GM19455 (cell line): ENCODE measurements at regions not wholly inside any gene's neighbourhood (a gene's known extent, or its start where the extent isn't known, plus 50 kb on each side); places are given as distances from the start of the nearest gene placed in this dataset.
"Not testable (repeated sequence)": the region's sequence is repeated elsewhere in the genome, so short reads cannot be mapped to it uniquely, and the experiment has no call there.

Experiments used
- ATAC-seq: cut with Tn5 transposase; IDR thresholded peaks from one replicate; pipeline ENCODE4 v1.9.1; 2021; ENCODE audit not compliant: unreplicated experiment

DNA sequence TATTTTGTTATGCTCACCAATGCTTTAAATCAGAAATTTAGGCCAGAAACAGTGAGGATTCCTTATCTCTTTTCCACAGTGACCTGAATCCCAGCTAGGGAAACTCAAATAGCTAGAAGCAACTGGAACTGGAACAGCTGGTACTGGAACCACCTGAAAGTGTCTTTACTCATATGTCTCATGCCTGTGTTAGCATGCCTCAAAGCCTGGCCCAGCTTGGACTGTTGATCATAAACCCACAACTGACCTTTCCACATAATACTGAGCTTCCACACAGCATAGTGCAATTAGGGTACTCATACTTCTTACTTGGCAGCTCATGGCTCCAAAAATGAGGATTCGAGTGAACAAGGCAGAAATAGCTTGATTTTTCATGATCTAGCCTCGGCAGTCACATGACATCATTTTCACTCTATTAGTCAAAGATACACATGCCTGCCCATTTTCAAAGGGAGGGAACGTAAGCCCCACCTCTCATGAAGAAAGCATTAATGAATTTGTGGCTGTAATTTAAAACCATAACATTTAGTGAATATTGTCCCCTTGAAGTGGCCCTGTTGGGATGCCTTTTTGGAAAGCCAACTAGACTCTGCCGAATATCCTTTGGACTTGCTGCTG is 80.8 kb upstream of the ACSL1 start:
- no peak for ATAC-seq

DNA sequence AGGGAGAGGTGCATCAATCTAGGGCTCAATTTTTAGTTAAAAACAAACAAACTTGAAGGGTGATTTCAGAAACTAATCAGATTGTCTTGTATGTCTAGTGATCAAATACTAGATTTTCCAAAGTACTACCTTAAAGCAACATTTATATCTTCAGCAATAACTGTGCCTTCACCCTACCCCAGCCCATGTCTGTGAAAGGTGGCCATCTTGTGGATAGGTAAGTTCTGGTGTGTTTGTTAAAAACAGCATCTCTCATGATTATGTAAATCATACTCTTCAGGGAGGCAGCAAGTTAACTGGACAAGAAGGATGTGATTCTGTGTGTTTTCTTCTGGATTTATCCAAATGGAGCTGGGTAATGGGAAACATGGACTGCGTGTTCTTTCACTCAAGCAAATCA is 81.4 kb upstream of the ACSL1 start:
- no peak for ATAC-seq

DNA sequence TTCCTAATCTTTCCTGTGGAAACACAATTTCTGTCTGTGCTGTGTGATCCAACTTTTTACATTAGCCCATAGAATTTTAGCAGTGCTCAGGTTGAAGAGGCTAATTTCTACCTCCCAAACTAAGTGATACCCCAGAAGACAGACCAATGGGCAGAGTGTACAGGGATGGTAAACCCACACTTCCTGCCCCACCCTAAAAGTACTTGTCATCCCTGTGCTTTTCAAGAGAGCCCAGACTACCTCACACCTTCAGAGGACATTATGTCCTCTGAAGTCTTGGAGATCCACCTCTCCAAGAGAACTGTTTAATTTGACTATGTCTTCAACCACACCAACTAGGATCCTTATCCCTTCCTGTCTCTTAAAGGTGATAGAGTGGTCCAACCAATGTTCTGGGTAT is 82.0 kb upstream of the ACSL1 start:
- no peak for ATAC-seq

DNA sequence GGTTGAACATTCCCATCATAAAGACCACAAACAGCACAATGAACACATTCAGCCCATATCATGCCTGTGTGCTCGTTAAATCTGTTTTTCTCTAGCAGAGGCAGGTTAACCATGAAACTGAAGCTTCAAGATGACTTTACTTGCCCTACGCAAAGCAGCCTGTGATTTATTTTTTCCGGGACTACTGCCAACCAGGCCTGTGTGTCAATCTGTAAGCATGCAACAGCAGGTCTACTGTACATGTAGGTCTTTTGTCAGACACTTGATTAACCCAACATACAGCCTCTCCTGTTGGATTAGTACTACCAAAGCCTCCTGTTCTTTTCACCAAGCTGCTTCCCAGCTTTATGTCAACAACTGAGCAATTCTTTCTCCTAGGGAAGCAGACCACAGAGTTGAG is 85.5 kb upstream of the ACSL1 start:
- no peak for ATAC-seq

DNA sequence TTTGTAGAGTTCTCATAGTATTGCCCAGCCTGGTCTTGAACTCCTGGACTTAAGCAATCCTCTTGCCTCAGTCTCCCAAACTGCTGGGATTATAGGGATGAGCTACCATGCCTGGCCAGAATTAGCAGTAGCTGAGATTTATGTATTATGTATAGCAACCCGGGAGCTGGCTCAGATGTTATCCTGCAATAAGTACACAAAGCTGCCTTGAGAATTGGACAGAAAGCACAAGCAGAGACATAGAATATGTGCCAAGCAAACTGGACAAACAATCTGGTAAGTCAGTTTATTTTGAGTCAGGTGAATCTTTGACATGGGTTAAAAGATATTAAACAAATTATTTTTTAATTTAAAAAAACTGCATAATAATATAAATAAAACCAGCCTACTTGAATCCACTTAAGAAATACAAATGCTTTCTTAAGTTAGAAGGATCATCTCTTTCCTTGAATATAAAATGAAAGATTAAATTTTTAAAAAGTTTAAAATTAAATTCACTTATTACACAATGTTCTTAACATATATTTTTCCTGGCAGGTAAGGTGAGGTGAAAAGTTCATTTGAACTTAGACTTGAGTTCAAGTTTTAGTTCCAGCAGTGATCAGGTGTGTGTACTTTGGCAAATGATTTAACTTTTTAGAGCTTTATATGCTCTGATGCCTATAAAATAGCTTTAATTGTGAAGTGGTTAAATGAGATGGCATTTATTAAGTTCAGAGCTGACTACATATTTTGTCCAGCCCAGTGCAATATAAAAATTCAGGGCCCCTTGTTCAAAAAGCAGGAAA is 87.8 kb upstream of the ACSL1 start:
- ATAC-seq: no peak

DNA sequence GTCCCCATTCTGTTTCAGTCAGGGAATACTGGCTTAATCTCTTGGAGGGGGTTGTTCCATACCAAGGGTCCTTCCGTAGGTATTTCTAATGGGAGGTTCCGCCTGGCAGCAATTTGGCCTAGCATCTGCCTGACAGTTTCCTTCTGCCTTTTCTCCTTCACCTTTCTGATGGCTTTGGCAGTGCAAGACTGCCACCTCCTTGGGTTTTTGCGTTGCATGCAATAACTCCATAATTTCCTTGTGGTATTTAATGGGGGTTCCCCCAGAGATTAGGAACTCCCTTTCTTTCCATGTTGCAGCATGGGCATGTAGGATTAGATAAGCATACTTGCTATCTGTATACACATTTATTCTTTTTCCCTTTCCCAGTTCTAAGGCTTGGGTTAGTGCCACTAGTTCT is 93.0 kb upstream of the ACSL1 start:
- ATAC-seq: not testable (repeated sequence)

DNA sequence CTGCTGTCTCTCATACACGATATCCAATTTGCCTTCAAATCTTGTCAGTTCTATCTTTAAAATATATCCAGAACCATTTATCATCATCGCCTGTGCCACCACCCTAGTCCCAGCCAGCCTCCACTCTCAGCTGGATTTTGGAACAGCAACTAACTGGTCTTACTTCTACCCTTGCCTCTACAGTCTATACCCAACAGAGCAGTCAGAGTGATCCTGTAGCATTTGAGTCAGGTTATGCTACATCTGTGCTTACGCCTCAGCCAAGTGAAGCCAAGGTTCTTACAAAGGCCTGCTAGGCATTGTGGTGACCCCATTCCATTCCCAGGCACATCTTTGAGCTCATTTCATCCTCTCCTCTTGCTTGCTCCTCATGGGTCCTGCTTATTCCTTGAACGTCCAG is 95.7 kb upstream of the ACSL1 start:
- no peak for ATAC-seq

DNA sequence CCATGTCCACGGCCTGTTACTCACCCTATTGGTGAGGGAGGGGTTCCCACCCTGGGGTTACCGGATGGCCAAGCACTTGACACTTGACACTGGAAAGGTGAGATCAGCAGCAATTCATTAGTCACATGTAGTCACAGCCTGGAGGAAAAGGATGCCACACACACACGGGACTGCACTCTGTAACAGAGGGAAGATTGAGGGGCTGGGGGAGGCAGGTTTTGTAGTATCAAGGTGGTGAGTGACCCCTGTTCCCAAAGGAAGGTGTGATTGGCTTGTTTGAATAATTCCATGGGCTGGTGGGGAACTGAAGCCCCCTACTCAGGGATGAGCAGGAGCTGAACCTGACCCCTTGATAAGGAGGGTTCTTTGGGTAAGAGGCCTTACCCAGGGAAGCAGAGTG is 96.0 kb upstream of the HELT start:
- no peak for ATAC-seq

DNA sequence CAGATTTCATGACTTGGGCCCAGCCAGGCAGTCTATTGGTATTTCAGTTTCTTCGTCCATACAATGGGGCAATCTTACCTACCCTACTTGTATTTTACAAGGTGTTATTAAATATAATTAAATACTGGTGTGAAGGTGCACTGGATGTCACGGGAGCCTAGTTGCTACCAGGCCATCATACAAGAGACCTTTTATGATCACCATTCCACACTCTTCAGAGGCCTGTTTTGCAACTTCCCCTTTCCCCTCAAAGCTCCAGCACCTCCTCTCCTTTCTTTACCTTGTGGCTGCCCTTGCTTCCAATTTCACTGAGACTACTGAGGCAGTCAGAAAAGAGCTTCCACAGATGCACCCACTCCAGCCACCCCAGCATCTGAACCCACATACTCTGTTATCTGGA is 93.8 kb upstream of the HELT start:
- no peak for ATAC-seq

DNA sequence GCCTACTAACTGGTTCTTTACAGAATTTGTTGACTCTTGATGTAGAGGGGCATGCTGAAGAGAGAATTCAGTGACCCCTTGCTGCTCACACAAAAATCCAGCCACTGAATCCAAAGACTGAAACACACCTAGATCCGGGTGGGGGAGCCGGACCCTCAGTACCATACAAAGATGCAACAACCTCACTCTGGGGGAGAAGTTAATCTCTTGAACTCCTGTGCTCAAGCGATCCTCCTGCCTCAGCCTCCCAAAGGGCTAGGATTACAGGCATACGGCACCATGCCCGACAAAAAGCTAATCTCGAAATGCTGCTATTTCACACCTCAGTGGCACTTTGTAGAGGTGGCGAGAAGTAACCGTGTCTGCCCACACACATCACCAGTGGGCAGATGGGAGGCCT is 88.8 kb upstream of the HELT start:
- no peak for ATAC-seq

DNA sequence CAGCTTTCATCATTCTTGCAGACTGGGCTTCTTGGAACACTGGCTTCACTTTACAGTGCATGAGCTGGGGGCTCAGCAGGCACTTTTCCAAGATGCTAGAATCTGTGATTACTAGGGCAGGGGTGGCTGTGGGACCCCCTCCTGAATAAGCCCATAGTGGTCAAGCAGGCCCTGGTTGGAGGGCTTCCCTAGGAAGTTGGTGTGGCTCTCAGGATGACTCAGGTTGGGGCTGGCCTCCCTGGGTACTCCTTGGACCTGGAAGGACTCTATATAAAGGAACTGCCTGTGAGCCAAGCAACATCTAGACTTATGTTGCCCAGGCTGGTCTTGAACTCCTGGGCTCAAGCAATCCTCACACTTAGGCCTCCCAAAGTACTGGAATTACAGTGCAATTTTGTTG is 88.3 kb upstream of the HELT start:
- no peak for ATAC-seq

DNA sequence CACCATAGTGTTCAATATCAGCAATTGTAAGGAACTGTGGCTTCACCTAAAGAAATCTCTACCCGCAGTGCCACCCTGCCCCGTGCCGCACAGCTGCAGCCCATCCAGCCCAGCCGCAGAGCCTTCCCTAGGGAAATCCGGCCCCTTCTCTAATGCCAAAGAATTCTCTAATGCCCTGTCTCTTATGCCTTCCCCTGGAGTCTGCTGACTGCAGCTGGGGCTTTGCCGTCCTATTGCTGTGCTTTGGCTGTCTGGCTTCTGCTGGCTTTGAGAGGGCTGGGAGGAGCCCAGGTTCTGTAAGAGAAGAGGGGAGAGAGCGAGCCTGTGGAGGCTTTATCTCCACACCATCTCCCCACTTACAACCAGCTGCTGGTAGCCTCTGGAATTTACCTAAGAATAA is 85.9 kb upstream of the HELT start:
- ATAC-seq: no peak

DNA sequence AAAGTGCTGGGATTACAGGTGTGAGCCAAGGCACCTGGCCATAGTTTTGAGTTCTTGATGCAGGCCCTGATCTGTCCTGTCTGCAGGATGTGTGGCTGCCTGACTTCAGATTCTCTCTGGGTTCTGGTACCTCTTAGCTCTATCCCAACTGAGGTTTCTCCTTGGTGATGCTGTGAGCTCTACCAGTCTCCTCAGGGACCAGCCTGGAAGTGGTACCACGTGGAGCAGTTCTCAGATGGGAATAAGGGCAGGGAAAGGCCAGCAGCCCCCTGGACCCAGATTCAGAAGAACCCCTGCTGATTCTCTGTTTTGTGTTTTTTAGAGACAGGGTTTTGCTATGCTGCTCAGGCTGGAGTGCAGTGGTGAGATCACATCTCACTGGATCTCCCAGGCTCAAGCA is 85.0 kb upstream of the HELT start:
- ATAC-seq: no peak

DNA sequence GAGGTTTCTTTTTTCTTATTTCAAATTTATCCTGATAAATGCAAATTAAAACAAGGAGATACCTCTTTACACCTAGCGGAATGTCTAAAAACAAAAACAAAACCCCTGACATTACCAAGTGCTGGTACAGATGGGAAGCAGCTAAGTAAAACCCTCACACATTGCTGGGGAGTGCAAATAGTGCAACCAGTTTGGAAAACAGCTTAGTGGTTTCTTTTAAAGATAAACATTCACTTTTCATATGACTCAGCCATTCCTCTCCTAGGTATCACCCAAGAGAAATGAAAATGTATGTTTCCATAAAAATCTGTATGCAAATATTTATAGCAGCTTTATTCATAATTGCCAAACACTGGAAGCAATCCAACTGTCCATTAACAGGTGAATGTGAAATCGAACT is 84.1 kb upstream of the HELT start:
- no peak for ATAC-seq

DNA sequence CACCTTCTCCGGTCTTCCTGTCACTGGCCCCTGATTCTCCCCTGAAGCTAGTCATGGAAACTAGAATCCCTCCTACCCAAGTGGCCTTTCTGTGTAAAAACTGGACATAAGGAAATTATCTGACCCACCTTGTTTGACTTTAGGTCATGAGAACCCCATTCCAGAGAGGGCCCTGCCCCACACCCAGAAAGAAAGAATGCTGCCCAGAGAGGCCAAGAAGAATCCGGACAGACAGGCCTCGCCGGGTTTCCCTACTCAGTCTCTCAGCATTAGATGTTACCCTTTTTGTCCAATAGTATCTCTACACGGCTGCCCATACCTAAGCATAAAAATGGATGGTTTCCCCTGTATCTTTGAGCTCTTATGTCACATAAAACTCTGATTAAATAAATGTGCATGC is 83.3 kb upstream of the HELT start:
- no peak for ATAC-seq

DNA sequence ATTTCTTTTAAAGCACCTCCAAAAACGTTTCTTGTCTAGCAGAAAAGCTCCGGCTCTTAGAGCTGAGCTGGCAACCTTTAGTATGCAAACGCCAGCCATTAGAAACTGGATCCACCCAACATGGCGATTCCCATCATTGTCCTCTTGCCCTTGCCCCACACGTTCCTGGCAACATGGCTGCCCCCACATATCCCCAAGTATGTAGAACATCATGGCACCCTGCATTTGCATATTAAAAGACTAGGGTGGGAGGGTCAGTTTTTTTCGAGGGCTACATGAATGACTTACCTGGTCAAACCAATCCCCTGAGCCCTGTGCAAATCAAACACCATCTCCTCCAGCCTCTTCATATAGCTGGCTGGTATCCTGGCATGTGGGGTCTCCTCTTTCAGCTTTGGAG is 82.2 kb upstream of the HELT start:
- ATAC-seq: no peak

DNA sequence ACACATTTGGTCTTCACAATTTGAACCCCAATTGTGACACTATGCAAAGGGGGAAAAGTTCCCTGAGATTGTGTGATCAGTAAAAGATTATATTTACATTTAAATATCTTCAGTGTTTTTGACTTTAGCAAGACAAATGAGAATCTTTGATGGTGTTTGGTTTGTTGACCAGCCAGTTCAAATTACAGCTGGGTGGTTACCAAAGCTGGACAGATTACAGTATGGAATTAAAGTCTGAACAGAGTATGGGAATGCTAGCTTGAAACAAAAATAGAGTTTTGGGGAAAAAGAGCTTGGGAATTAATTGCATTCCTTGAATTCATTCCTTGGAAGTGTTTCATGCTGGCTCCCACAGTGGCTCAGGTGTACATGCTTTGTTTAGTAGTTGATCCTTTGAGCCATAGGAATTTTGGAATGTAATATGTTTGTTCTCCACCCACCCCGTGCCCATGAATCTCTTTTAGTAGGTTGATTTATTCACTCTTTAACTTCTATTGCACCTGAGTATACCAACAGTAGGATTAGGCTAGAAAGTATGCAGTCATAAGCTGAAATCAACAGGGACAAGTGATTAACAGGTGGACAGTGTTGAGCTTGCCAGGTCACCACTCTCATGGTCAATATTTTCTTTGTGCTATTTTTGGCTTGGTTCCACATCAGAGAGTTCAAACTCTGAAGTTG is 81.1 kb upstream of the HELT start:
- ATAC-seq: no peak

DNA sequence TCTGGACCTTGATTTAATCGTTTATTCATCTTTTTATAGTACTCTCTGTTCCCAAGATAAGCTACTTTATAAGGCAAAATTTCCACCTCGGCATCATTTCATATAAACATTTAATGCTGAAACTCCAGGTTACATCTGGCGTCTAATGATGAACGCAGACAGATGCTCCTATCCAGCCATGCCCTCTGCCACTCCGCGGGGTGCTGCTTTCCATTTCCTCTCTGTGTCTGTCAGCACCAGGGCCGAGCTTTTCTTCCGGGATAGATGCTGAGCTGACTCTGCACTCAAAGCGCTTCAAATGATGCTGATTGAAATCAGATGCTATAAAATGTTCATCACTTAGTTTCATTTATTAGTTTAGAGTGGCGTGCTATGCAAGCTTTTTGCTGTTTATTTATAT is 80.5 kb upstream of the HELT start:
- ATAC-seq: no peak

DNA sequence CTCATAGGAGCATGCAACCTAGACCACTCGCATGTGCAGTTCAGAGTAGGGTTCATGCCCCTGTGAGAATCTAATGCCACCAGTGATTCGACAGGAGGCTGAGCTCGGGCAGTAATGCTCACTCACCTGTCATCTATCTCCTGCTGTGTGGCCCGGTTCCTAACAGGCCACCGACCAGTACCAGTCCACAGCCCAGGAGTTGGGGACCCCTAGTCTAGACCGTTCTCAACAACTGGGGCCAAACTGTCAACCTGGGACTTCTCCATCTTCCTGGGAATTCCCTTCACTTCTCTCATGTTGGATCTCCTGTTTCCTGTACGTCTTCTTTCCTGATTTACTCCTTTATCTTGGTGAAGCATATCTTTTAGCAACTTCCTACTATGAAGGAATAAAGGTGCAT is 79.4 kb upstream of the HELT start:
- ATAC-seq: no peak

DNA sequence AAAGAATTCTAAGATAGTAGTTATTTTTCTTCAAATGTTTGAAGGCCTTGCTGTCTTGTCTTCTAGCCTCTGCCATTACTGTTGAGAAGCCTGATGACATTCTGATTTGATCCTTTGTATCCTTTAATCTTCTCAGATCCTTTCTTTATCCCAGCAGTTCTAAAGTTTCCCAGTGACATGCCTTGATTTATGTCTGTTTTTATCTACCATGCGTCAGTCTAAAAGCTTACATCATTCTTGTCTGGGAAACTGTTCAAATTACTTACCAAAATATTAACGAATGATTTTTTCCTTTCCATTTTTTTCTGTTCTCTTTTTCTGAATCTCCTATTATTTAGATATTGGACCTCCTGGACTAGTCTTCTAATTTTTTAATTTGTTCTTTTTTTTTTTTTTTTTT is 78.3 kb upstream of the HELT start:
- no peak for ATAC-seq

DNA sequence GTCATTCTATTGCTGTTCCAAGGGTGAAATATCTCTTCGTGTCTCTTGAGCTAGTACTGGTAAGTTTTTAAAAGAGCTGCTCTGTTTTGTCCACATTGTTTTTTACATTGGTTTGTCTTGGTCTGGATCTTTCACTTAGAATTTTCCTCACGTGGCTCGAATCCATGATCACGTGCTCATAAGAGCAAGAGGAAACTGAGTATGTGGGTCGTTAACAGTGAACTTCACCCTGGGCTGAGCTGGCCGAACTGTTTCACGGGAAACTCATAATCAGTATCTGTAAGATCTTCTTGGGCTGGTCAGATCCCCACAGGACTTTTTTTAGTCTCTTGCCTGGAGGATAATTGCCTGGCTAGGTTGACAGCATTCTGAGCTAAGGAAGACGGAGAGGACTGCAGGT is 77.8 kb upstream of the HELT start:
- no peak for ATAC-seq

DNA sequence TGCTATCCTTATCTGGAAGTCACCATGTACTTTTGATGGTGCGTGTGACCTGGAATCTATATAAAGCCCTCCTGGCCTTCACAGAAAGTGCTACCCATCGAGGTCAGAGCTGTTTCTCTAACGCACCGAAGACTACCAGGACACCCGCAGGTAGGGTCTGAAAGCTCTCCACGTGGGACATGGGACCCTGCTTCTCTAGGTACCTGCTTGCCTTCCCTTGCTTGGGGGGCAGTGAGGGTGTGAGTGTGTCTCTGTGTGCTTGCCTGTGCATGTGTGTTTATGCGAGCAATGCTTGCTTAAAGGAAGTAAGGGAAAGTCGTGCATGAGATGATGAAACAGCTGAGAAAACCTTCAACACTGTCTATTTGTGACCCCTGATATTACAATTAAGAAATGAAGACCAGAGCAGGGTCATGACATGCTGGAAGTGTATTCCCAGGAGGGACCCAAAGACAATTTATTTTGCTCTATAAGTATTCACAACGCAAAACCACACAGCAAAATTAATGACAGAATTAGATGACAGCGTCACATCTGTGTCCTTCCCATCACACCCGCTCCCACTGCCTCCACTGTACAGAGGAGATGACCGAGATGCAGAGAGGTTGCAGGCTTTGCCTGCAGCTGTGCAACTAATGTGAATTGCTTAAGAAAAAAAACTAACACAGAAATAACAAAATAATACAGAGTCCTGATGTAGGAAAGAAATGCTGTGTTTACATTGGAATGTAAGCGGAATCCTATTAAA is 76.4 kb upstream of the HELT start:
- no peak for ATAC-seq
